GM12892 (cell line): ENCODE measurements at regions not wholly inside any gene's neighbourhood (a gene's known extent, or its start where the extent isn't known, plus 50 kb on each side); places are given as distances from the start of the nearest gene placed in this dataset.

Experiments
- POLR2A ChIP-seq: IDR thresholded peaks from 2 replicates; pipeline ENCODE4 v1.6.1; 2011; ENCODE audit warnings: low read depth, low read length, control low read depth
- POLR2AphosphoS5 ChIP-seq: IDR thresholded peaks from 2 replicates; pipeline ENCODE4 v1.6.1; 2011; ENCODE audit warnings: low read depth, low read length, control low read depth
- TAF1 ChIP-seq: IDR thresholded peaks from 2 replicates; pipeline ENCODE4 v1.6.1; 2011; ENCODE audit warnings: low read depth, mild to moderate bottlenecking, control low read depth, low read length, borderline replicate concordance

DNA sequence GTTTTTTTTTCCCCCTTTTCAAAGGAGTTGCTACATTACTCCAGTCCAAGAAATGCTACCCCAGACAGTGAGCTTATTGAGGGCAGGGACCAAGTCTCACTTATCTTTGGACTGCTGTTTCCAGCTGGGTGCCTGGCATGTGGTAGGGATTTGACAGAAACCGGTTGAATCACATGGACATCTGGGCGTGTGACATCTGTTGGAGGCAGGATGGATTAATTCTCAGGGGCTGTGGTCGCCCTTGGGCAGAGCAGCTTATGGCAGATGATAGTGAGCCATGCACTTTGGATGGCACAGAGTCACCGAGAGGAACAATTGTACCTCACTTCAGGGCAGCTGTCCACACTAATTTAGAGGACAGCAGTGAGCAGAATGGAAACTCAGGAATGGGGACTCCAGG lies 254.6 kb upstream of the ID2 start:
- no peak for TF ChIP-seq POLR2A
- no peak for TF ChIP-seq TAF1
- no peak for TF ChIP-seq POLR2AphosphoS5
